DMS53 treated with DMSO at 0.1 percent for 48 hours (cell line): ENCODE measurements at regions not wholly inside any gene's neighbourhood (a gene's known extent, or its start where the extent isn't known, plus 50 kb on each side); places are given as distances from the start of the nearest gene placed in this dataset.

ENCODE experiments used
- DNase-seq: peaks from one replicate; lab custom pipeline; 2025; ENCODE audit not compliant: unreplicated experiment; lab: John Stamatoyannopoulos, UW

DNA sequence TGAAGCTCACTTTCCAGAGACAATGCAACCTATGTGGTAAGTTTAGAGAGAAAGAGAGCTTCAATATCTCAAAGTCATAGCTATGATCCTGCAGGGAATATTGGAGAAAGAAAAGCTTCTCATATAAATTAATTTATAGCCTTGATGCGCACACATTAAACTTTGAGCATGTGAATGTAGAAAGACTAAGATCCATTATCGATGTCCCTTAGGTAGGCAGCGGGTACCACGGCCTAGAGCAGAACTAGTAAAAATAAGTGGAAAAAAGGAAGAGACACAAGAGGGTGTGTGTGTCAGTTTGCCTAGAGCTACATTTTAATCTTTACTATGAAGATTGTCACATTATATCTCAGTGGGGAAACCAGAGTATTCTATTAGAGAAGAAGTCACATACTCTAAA, 685.6 kb downstream of the AMY1C start:
- no peak for DNase-seq

DNA sequence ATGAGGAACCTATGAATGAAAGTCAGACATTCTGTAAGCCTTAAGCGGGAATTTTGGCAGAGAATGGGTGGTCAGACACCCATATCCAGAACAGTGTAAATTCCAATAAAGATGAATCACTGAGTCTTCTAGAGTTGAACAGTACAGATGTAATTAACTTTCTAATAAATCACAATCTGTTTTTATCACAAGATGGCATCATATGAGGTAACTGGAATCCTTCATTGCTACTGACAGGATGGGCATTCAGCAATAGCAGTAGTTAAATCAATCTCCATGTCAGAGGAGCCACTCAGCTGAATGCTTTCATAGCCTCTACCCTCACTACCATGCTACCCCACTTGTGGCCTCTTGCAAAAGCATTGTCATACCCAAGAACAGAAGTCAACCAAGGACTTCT, 690.3 kb downstream of the AMY1C start:
- no peak for DNase-seq

DNA sequence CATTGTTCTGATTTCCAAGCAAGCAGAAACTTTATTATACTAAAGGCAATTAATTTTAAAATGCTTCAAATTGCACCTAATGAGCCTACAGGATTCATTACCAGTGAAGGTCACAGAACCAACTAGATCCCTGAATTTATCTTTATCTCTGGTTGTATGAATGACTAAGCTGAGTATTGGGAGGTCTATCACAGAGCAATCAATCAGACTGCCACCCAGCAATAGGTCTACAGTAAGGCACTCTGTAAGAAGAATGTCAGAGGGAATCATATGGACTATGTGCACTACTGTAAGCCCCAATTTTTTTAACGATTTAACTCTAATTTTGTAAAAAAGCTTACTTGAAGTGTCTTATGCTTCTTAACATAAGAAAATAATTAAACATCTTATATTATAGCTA, 707.0 kb downstream of the AMY1C start:
- DNase-seq, result no peak

GRCh38 chr1:104459886-104460285, 710.2 kb downstream of the AMY1C start:
- DNase-seq, result no peak

- DNase-seq, result no peak
Observed at GRCh38 chr1:104460880-104461279, 711.2 kb downstream of the AMY1C start.

GRCh38 chr1:104463126-104463697, 713.5 kb downstream of the AMY1C start:
- DNase-seq, result no peak

- DNase-seq, result no peak
Observed at GRCh38 chr1:104466068-104466467, 716.4 kb downstream of the AMY1C start.

GRCh38 chr1:104467590-104467989, 717.9 kb downstream of the AMY1C start:
- DNase-seq, result no peak

DNA sequence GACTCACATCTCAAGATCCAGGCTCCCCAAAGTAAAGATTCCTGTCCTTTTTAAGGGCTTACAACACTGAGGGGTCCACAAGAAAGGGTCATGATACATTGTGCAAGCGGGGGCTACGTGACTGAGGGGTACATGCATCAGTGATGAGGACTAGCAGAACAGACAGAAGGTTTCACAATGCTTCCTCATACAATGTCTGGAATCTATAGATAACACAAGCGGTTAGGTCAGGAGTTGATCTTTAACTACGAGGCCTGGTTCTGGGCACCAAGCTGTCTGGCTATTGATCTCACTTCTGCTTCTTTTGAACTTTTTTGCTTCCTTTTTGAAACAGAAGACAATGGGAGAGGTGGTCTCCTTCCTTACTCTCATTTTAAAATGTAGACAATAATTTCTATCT, 718.6 kb downstream of the AMY1C start:
- DNase-seq, result no peak

DNA sequence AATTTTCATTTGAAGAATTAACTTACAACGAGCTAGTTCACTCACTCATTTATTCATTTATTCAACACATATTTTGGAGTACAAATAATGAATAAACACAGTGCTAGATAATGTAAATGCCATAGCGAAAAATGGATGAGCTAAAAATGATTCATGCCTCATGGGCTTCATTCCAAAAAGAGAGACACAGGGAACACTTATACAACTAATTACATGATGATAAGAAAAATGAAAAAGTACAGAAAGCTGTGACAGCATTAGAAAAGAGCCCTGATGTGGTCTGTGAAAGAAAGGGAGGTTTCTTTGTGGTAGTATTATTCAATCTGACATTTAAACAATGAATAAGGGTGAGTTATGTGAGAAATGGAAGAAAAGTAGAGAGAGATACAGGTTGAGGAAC, 726.4 kb downstream of the AMY1C start:
- DNase-seq, result no peak

GRCh38 chr1:104488296-104489015, 738.8 kb downstream of the AMY1C start:
- DNase-seq, result no peak

- DNase-seq, result no peak
Observed at GRCh38 chr1:104526158-104526795, 776.6 kb downstream of the AMY1C start.

DNA sequence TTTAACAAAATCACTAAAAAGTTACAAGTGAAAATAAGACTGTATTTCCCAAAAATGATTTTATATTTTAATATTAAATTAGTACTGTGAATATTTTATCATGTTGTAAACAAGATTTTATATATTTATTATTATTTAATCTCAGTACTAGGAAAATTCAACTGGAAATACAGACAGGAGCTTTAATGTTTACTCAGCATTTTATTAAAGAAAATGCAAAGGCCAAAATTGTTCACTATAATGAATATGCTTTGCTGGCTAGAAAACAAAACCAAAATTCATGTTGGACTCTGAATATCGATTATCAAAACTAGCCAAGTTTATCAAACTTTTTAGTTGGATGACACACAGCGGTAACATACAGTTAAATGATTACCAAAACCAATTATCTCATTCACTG, 782.3 kb downstream of the AMY1C start:
- no peak for DNase-seq

- no peak for DNase-seq
Observed at GRCh38 chr1:104574620-104575019, 824.9 kb downstream of the AMY1C start.

DNA sequence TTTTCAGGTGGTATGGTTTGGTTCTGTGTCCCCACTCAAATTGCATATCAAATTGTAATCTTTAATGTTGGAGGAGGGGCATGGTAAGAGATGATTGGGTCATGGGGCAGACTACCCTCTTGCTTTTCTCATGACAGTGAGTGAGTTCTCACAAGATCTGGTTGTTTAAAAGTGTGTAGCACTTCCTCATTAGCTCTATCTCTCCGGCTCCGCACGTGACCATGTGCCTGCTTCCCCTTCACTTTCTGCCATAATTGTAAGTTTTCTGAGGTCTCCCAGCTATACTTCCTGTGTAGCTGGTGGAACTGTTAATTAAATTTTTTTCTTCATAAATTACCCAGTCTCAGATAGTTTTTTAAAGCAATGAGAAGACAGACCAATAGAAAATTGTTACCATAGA, 843.2 kb downstream of the AMY1C start:
- no peak for DNase-seq

DNA sequence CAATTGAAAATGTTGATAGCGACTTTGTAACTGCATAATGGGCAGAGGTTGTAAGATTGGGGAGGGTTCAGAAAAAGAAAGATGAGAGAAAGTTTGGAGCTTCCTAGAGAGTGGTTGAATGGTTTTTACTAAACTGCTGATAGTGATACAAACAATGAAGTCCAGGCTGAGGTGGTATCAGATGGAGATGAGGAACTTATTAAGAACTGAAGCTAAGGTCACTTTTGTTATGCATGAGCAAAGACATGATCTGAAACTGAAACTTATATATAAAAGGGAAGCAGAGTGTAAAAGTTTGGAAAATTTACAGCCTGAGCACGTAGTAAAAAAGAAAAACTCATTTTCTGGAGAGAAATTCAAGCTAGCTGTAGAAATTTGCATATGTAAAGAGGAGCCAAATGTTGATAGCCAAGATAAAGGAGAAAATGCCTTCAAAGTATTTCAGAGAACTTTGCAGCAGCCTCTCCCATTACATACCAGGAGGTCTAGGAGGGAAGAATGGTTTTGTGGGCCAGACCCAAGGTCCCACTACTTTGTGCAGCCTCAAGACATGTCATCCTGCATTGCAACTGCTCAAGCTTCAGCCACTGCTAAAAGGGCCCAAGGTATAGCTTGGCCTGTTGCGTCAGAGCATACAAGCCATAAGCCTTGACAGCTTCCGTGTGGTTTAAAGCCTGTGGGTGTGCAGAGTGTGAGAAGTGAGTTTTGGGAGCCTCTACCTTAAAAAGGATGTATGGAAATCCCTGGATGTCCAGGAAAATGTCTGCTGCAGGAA, 843.9 kb downstream of the AMY1C start:
- DNase-seq, result no peak

- no peak for DNase-seq
Observed at GRCh38 chr1:104617474-104617873, 867.8 kb downstream of the AMY1C start.

- DNase-seq, result no peak
Observed at GRCh38 chr1:104621221-104621620, 871.5 kb downstream of the AMY1C start.

DNA sequence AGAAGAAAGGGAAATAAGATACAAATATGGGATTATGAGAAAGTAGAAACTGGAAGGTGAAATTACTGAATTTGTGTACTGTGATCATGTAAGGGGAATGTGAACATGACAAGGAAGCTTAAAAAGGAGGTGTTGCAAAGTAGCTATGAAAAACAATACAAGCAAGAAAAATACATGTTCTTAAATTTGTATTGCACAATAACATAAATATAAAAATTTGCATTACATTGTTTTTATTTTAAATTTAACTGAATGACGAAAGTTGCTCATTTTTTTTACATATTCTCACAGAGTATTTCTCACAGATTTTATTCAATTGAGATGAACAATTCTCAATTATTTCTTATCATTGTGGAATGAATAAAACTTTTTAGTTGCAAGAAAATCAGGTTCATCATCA, 874.8 kb downstream of the AMY1C start:
- no peak for DNase-seq

GRCh38 chr1:104629589-104629988, 879.9 kb downstream of the AMY1C start:
- DNase-seq, result no peak

GRCh38 chr1:104630567-104631149, 881.0 kb downstream of the AMY1C start:
- DNase-seq, result no peak
